ENCODE measurements at regions not wholly inside any gene's neighbourhood (a gene's known extent, or its start where the extent isn't known, plus 50 kb on each side); places are given as distances from the start of the nearest gene placed in this dataset.

DNA sequence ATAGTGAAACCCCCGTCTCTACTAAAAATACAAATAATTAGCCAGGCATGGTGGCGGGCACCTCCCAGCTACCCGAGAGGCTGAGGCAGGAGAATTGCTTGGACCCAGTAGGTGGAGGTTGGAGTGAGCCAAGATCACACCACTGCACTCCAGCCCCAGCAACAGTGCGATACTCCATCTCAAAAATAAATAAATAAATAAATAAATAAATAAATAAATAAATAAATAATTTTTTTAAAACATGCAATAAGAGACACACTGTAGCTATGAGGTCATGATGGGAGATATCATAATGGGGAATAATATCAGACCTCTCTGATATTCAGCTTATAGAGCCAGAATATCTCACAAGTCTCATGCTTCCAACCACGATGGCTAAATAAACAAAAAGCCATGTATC, 82.3 kb downstream of the CD24 start:
- no peaks in the 10 kb centered on the region for H3K36me3 ChIP-seq
- no peaks in the 10 kb centered on the region for H3K4me1 ChIP-seq (replicated peaks)
- H3K27ac ChIP-seq = no peak overlapping the region
- no peak for DNase-seq (ENCODE audit: low spot score)
- TF ChIP-seq POLR2AphosphoS5 (IDR thresholded peaks at IDR 0.05) = no peak
- no peak for TF ChIP-seq POLR2A (IDR thresholded peaks at IDR 0.05)
- TF ChIP-seq, protein P1, sequence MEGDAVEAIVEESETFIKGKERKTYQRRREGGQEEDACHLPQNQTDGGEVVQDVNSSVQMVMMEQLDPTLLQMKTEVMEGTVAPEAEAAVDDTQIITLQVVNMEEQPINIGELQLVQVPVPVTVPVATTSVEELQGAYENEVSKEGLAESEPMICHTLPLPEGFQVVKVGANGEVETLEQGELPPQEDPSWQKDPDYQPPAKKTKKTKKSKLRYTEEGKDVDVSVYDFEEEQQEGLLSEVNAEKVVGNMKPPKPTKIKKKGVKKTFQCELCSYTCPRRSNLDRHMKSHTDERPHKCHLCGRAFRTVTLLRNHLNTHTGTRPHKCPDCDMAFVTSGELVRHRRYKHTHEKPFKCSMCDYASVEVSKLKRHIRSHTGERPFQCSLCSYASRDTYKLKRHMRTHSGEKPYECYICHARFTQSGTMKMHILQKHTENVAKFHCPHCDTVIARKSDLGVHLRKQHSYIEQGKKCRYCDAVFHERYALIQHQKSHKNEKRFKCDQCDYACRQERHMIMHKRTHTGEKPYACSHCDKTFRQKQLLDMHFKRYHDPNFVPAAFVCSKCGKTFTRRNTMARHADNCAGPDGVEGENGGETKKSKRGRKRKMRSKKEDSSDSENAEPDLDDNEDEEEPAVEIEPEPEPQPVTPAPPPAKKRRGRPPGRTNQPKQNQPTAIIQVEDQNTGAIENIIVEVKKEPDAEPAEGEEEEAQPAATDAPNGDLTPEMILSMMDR (IDR thresholded peaks at IDR 0.05) = no peak
- 95% methylated on average over 5 of the region's 5 CpGs for WGBS
- intact Hi-C loops (cut with DNase I) = no loop called here
- H3K9me3 ChIP-seq = no peaks in the 10 kb centered on the region
- H3K27me3 ChIP-seq (replicated peaks; ENCODE audit: insufficient read depth) = no peaks in the 10 kb centered on the region
- H3K4me3 ChIP-seq = no peak overlapping the region

DNA sequence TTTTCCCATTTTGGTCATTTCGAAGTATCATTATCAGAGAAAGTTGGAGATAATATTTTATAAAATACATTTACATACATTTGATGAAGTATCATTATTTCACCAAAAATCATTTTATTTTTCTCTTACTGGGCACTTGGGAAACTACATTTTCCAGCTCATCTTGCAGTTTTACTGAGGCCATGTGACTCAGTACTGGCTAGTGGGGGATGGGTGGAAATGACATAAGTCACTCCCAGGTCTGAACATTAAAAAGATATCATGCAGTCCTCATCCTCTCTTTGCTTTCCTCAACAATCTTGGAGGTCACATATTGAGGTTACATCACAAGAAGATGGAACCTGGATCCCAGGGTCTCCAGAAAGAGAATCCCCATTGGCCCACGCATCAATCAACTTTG, 84.1 kb downstream of the CD24 start:
- 94% methylated on average over 2 of the region's 2 CpGs for WGBS
- H3K27me3 ChIP-seq (replicated peaks; ENCODE audit: insufficient read depth) = no peaks in the 10 kb centered on the region

DNA sequence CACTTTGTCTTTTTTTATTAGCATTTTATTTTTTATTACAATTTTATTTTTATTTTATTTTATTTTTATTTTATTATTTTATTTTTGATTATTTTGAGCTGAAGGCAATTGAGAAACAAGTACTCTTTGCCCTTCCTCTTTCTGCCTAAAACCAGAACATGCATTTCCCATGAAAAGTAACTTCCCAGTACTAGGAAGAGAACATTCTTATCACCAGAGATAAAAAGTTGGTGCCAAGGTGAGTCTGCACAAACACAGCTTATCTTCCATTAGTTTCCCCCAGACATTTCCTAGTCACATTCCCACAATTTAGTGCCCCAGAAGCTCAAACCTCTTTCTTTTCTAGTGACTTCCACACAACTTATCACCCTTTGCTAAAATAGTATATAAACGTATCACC, 84.8 kb downstream of the CD24 start:
- Histone ChIP-seq H3K27ac (no peak overlapping the region), H3K36me3 (no peaks in the 10 kb centered on the region), H3K9me3 (no peaks in the 10 kb centered on the region), H3K27me3 (replicated peaks; ENCODE audit: insufficient read depth) (no peaks in the 10 kb centered on the region), H3K4me1 (replicated peaks) (no peaks in the 10 kb centered on the region), H3K4me3 (no peak overlapping the region)
- WGBS = 83% methylated on average over 1 of the region's 1 CpG
- intact Hi-C loops (cut with DNase I) = no loop called here
- no peak for DNase-seq (ENCODE audit: low spot score)
- no peak for TF ChIP-seq POLR2A (IDR thresholded peaks at IDR 0.05)
- no peak for TF ChIP-seq POLR2AphosphoS5 (IDR thresholded peaks at IDR 0.05)
- TF ChIP-seq, protein P1 (IDR thresholded peaks at IDR 0.05) = no peak

More for the DNA sequence above, 84.1 kb downstream of the CD24 start:
- no peak overlapping the region for H3K27ac ChIP-seq
- no peak for DNase-seq (ENCODE audit: low spot score)
- TF ChIP-seq POLR2AphosphoS5 (IDR thresholded peaks at IDR 0.05) (no peak), POLR2A (IDR thresholded peaks at IDR 0.05) (no peak)
- TF ChIP-seq, protein P1 (IDR thresholded peaks at IDR 0.05) = no peak
- H3K4me1 ChIP-seq (replicated peaks) = no peaks in the 10 kb centered on the region
- H3K36me3 ChIP-seq = no peaks in the 10 kb centered on the region
- no peaks in the 10 kb centered on the region for H3K9me3 ChIP-seq
- H3K4me3 ChIP-seq = no peak overlapping the region
- intact Hi-C loops (cut with DNase I) = no loop called here

DNA sequence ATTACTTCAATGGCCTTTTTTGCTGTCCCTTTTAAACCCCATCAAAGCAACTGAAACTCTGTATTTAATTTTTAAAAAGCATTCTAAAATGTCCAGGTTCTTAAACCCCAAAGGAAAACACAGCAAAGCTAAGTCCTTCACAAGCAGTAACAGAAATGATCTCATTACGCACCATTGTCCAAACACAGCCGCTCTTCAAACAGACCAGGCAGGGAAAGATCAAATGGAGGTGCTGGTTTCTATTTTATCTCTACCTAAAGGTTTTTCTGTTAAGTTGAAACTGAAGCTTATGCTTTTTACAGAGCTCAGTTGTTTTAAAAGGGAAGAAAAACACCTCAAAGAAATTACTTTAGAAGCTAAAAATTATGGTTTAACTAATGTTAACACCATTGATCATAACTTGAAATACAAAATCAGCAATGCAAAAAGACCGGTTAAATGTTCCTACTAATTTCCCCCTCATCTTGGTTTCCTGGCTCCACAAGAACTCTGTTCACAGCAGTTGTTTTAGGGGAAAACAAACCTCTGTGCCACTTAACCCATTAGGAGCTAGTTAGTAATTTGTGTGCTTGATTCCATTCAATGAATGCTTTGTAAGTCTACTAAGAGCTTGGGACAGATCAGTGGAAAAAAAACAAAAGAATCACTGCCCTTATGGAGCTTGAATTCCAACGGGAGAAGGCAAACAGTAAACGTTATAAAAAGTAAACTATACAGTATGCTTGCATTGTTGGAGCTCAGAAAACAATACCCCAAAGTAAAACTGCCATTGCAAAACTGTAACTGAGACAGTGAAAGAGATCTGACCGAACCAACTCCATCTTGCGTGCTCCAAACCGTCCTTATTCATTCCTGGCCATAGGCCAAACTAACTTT, 87.4 kb downstream of the CD24 start:
- intact Hi-C loops (cut with DNase I) = no loop called here
- Histone ChIP-seq H3K9me3 (no peaks in the 10 kb centered on the region), H3K27me3 (replicated peaks; ENCODE audit: insufficient read depth) (no peaks in the 10 kb centered on the region), H3K27ac (peak overlapping the region; percentile 50 to 55), H3K4me1 (replicated peaks) (no peaks in the 10 kb centered on the region), H3K4me3 (no peak overlapping the region), H3K36me3 (no peaks in the 10 kb centered on the region)
- WGBS = 42% methylated on average over 8 of the region's 8 CpGs
- DNase-seq (ENCODE audit: low spot score) = no peak
- TF ChIP-seq, protein P1 (IDR thresholded peaks at IDR 0.05) = no peak
- TF ChIP-seq POLR2A (IDR thresholded peaks at IDR 0.05) (no peak), POLR2AphosphoS5 (IDR thresholded peaks at IDR 0.05) (no peak)

All from prostate gland (tissue), 2 donors.